PFSK-1 (cell line): ENCODE measurements at regions not wholly inside any gene's neighbourhood (a gene's known extent, or its start where the extent isn't known, plus 50 kb on each side); places are given as distances from the start of the nearest gene placed in this dataset.

Experiments used
- FOXP2 ChIP-seq: optimal IDR thresholded peaks from 2 replicates; pipeline ENCODE3; 2011; ENCODE audit warnings: borderline replicate concordance, control low read depth, inconsistent platforms; ENCODE audit not compliant: insufficient read depth; ENCODE audit errors: extremely low read length, extremely low read depth
- POLR2AphosphoS5 ChIP-seq: IDR thresholded peaks from 2 replicates; pipeline ENCODE4 v1.6.1; 2012; ENCODE audit warnings: low read depth, mild to moderate bottlenecking, control low read depth, low read length, moderate library complexity
- REST ChIP-seq, 2 experiments: IDR thresholded peaks; 2 replicates each; pipeline versions ENCODE4 v1.6.1 to v1.8.0; 2011 to 2012; ENCODE audit warnings: low read depth in 2 of 2, low read length in 2 of 2, control low read depth in 1 of 2, inconsistent platforms in 1 of 2, mild to moderate bottlenecking in 1 of 2, moderate library complexity in 1 of 2; ENCODE audit not compliant: insufficient read depth in 1 of 2
- TAF1 ChIP-seq: IDR thresholded peaks from 2 replicates; pipeline ENCODE4 v1.6.1; 2012; ENCODE audit warnings: low read length, control low read depth, borderline replicate concordance; ENCODE audit not compliant: insufficient read depth

GRCh38 chr21:35885942-35886541 lies 174.3 kb downstream of the SETD4 start:
- TF ChIP-seq TAF1 (no peak), POLR2AphosphoS5 (no peak), REST (IDR thresholded peaks at IDR 0.05; ENCODE audit: insufficient read depth in 1 of 2, low read depth in 2 of 2, low read length in 2 of 2) (no peak), FOXP2 (no peak)
